NCI-H2107 (cell line): ENCODE measurements at regions not wholly inside any gene's neighbourhood (a gene's known extent, or its start where the extent isn't known, plus 50 kb on each side); places are given as distances from the start of the nearest gene placed in this dataset.
A peak's percentile ranks its signal among the peaks of the same experiment; 100 is the strongest.

Experiments
- DNase-seq: peaks from one replicate; lab custom pipeline; 2025; lab: John Stamatoyannopoulos, UW

GRCh38 chr15:66931768-66932633, 133.4 kb upstream of the SMAD3 start:
- DNase-seq = no peak

- DNase-seq = no peak
Measured at GRCh38 chr15:66932634-66933024, 132.8 kb upstream of the SMAD3 start.

- no peak for DNase-seq
Measured at GRCh38 chr15:66933932-66934867, 131.2 kb upstream of the SMAD3 start.

GRCh38 chr15:66934868-66935520, 130.4 kb upstream of the SMAD3 start:
- DNase-seq = no peak

GRCh38 chr15:66935688-66936087, 129.7 kb upstream of the SMAD3 start:
- DNase-seq = no peak

GRCh38 chr15:66936109-66936860, 129.1 kb upstream of the SMAD3 start:
- no peak for DNase-seq

GRCh38 chr15:66936861-66937582, 128.4 kb upstream of the SMAD3 start:
- no peak for DNase-seq

GRCh38 chr15:66937588-66937987, 127.8 kb upstream of the SMAD3 start:
- DNase-seq = no peak

GRCh38 chr15:66938114-66938830, 127.1 kb upstream of the SMAD3 start:
- DNase-seq = no peak

GRCh38 chr15:66939016-66939415, 126.4 kb upstream of the SMAD3 start:
- DNase-seq = no peak

- no peak for DNase-seq
Measured at GRCh38 chr15:66939451-66940023, 125.9 kb upstream of the SMAD3 start.

- DNase-seq = no peak
Measured at GRCh38 chr15:66940368-66940767, 125.0 kb upstream of the SMAD3 start.

- no peak for DNase-seq
Measured at GRCh38 chr15:66941108-66941711, 124.2 kb upstream of the SMAD3 start.

GRCh38 chr15:66941791-66942190, 123.6 kb upstream of the SMAD3 start:
- no peak for DNase-seq

- no peak for DNase-seq
Measured at GRCh38 chr15:66942649-66943390, 122.6 kb upstream of the SMAD3 start.

GRCh38 chr15:66943456-66944095, 121.8 kb upstream of the SMAD3 start:
- peak; percentile 69 for DNase-seq

GRCh38 chr15:66944121-66944520, 121.3 kb upstream of the SMAD3 start:
- no peak for DNase-seq

- no peak for DNase-seq
Measured at GRCh38 chr15:66945286-66945685, 120.1 kb upstream of the SMAD3 start.
